GM12892 (cell line): ENCODE measurements at regions not wholly inside any gene's neighbourhood (a gene's known extent, or its start where the extent isn't known, plus 50 kb on each side); places are given as distances from the start of the nearest gene placed in this dataset.

ENCODE experiments used
- DNase-seq: peaks from one replicate; pipeline ENCODE4 v3.0.0; 2011; ENCODE audit not compliant: insufficient read length
- FAIRE-seq: peaks from 2 replicates; lab custom pipeline; 2011; peaks lifted over from hg19 to GRCh38; lab: Jason Lieb, UNC
- POLR2A ChIP-seq: IDR thresholded peaks from 2 replicates; pipeline ENCODE4 v1.6.1; 2011; ENCODE audit warnings: low read depth, low read length, control low read depth
- POLR2AphosphoS5 ChIP-seq: IDR thresholded peaks from 2 replicates; pipeline ENCODE4 v1.6.1; 2011; ENCODE audit warnings: low read depth, low read length, control low read depth
- TAF1 ChIP-seq: IDR thresholded peaks from 2 replicates; pipeline ENCODE4 v1.6.1; 2011; ENCODE audit warnings: low read depth, mild to moderate bottlenecking, control low read depth, low read length, borderline replicate concordance

DNA sequence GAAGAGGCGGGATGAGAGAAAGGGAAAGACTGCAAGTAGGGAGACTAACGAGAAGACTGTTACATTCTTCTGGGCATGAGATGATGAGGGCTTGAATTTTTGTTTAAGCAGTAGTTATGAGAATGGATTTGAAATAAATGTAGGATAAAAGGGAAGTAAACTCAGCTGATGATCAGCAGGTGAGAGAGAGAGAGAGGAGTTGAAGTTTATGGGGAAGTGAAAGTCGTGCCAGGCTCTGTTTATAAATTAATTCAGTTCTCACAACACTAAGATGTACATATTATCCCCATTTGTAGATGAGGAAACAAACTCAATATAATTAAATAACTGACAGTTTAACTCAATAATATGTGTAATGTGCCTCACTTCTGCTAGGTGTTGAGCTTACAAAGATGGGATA lies 170.0 kb upstream of the RMST start:
- FAIRE-seq (no peak), DNase-seq (no peak)
- no peak for TF ChIP-seq POLR2A
- no peak for TF ChIP-seq TAF1
- TF ChIP-seq POLR2AphosphoS5 = no peak

DNA sequence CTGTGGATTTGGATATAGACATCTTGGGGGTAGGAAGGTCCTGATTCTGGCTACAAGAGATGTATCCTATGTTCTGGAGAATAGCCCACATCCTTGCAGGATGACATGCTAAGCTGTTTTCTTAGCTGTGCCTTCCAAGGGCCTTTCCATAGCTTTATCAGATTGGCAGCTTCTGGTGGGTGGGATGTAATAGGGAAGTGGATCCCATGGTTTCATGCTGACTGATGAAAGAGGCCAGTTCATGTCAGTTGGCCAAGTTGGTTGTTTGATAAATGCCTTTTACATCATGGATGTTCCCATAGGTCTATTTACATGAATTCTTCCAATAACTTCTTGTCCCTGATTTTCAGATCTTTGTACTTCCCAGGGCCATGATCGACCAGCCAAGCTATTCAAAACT lies 169.1 kb upstream of the RMST start:
- no peak for TF ChIP-seq TAF1
- TF ChIP-seq POLR2AphosphoS5 = no peak
- no peak for TF ChIP-seq POLR2A
- FAIRE-seq = no peak
- no peak for DNase-seq

DNA sequence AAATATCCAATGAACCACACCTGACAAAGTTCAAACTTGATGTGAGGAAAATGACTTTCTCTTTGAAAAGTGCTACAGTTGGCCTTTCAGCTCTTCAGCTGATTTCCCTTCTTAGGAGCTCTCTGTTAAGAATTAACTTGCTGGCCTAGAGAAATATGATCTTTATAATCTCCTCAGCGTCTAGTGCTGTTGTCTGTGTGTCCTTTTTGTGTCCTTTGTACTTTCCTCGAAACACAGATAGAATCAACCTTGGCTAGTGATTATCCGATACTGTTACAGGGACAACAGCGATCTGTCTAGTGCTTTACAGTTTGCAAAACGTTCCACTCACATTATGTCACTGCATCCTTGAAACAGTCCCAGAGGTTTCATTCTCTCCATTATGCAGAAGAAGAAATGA lies 162.8 kb upstream of the RMST start:
- TF ChIP-seq TAF1 (no peak), POLR2A (no peak), POLR2AphosphoS5 (no peak)
- FAIRE-seq (no peak), DNase-seq (no peak)

DNA sequence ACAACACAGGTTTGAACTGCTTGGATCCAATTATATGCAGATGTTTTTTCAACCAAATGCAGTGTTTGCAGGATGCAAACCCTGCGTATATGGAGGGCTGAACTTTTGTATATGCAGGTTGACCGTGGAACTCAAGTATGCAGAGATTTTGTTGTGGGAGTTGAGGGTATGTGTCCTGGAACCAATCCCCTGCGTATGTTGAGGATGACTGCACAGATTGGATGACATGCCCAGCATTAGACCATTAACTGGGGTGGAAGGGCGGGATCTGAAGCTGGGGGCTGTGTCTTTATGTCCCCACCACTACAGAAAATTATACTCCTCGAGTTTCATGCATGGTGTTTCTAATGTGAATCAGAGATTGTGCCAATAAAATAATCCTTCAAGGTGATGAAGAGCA lies 162.2 kb upstream of the RMST start:
- TF ChIP-seq POLR2A (no peak), TAF1 (no peak), POLR2AphosphoS5 (no peak)
- DNase-seq = no peak
- no peak for FAIRE-seq

DNA sequence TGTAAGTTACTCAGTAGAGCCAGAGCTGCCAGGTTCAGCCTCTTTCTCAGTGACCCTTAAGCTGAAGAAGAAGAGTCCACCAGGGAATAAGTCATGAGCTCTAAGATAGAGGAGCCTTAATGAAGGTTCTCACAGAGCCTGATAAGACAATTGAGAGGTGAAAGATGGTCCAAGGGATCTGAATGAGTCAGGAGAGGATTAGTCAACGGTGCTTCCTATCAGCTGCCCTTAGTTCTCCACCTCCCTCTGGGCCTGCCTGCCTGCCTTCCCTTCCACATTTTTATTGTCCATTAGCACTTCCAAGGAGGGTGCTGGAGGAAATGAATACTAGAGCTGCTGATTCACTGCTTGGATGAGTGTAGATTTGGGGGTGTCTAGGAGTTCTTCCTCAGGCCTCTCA lies 161.7 kb upstream of the RMST start:
- FAIRE-seq = no peak
- no peak for DNase-seq
- TF ChIP-seq POLR2A (no peak), TAF1 (no peak), POLR2AphosphoS5 (no peak)

DNA sequence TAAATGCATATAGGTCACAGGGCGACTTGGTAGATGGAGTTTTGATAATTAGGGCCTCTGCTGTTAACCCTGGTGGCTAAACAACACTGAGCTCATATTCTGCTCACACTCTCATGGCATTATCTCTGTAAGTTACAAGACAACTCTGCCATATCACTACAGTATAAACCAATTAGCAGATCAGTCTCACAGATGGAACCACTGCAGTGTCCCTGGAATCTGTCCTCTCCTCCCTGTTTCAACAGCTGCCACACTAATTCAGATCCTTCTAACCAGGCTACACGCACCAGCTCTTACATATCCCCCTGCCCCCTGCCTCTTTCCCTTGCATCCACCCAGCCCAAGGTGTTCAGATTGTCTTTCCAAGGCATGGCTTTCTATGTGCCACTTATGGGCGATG lies 161.0 kb upstream of the RMST start:
- DNase-seq = no peak
- FAIRE-seq = no peak
- TF ChIP-seq TAF1 (no peak), POLR2AphosphoS5 (no peak), POLR2A (no peak)

DNA sequence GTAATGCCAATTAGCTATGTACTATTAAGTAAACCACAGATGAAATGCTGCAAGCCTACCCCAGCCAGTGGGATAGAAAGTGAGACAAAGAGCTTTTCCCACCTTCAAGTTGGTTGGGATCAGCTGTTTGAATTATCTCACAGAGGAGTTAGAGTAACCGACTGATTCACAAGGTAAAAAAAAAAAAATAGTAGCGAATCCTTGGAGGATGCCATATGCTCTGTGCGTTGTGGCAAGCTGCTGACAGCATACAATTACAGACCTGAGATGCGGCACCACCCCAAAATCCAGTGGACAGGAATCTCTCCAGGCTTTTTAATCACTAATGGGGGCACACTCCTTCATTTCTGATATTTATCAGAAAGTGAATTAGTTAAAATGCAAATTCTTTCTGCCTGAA lies 157.0 kb upstream of the RMST start:
- FAIRE-seq (no peak), DNase-seq (no peak)
- TF ChIP-seq POLR2AphosphoS5 (no peak), POLR2A (no peak), TAF1 (no peak)

DNA sequence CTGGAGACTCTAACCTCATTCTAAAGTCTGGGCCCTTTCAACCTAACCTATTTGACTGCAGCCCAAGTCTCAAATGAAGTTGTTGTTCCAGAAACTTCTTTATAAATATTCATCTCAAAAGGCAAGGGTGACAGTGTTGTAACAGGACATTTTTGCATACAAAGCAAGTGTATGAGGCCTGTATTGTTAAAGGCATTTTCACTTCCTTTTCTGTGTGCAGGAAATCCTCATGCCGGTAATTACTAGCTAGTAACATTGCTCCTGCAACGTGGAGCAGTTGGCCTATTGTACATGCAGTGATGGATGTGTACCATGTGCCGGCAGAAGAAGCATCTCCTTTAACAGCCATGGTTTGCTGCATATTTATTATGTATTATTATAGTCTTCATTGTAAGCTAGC lies 156.5 kb upstream of the RMST start:
- TF ChIP-seq TAF1 = no peak
- TF ChIP-seq POLR2A = no peak
- no peak for TF ChIP-seq POLR2AphosphoS5
- FAIRE-seq (peak; percentile 94), DNase-seq (no peak)

DNA sequence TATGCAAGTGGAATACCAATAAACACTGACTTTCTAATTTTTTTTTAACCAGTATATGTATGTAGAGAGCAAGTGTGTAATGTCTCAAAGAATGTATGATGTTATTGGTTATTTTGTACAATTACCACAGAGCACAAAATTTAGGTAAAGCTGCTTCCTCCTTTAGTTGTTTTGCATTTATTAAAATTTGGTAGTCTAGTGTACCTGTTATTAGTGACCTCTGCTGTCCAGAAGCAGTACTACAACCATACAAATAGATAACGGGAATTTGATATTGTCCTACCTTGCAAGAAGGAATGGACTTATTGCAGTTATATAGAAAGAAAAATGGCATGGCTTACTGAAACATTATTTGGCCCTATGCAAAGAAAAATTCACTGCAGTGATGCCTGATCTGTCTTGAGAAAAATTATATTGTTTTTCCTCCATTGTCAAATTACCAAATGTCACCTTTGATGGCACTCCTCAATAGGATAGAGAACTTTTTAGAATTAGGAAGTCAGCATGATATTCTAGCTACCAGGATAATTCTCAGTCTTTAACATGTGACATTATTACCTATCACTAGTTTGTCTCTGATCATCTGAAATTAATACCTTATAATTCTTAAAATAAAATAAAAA lies 153.9 kb upstream of the RMST start:
- no peak for TF ChIP-seq POLR2A
- peak; percentile 81 for FAIRE-seq
- no peak for DNase-seq

DNA sequence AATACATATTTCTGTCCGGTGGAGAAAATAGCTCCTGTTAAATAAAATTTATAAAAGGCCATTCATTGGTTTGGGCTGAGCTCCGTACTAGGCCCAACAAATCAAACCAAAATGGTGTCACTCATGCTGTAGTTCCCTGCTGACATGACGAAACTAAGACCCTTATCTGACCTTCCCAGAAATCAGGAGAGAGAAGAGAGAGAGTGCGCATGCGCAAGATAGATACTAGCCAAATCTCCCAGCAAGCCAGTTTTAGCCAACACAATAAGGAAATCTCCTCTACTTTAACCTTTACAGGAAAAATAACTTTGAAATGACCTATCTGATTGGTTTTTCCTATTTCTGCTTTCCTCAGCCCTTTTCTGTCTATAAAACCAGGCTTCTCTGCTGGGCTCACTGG lies 152.7 kb upstream of the RMST start:
- TF ChIP-seq POLR2AphosphoS5 (no peak), POLR2A (no peak)
- FAIRE-seq = no peak
- DNase-seq = no peak

DNA sequence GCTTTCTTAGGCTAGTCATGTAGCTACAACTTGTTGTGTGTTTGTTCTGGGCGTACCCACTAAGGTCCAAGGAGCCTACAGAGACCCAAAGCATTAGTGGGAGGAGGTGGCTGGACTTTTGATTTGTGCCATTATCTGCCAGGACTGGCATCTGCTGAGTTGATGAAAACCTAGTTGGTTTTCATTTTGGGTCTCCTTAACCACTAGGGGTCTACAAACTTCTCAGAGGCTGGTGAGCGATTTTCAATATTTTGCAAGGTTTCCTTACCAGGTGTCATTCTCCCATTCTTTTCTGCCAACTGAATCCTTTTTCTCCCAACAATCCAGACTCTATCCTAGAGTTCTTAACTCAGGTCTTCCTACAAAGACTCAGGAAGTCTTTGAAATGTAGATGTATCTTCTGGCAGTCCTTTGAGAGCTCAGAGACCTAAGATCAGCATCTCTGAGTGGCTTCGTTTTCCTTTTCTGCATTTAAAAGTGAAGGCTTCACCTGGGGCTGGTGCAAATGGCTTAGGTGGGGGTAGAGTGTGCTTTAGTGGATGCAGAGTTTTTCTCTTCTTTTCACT lies 150.0 kb upstream of the RMST start:
- DNase-seq (no peak), FAIRE-seq (no peak)
- TF ChIP-seq TAF1 = no peak
- TF ChIP-seq POLR2A = no peak
- no peak for TF ChIP-seq POLR2AphosphoS5

DNA sequence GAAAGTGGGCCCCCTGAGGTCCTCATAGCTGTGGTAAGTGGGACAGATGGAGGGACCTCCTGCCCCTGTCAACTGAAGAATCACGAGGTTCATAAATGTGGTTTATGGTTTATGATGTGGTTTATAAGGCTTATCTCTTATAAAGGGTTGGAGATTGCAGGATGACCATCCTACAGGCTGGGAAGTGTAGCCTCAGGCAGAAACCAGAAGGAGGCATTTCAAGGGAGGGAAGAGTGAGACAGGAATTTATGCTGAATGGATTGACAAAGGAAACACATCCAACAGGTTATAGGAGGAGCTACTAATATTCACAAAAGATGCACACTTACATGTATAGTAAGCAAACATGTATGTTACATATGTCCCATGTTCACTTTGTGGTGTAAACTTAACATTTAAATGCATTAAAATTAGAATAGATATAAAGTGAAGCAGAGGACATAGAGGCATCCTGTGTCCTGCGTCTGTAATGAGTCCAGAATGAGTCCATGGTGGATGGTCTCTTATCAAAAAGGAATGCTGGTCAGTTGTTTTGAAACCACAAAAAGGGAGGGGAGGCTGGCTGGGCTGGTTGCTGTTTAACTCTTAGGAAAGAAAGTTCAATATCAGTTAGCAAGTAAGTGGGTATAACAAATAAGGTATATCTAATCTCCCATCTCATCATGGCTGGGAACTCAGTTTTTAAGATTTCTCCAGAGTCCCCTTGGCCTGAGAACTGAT lies 149.0 kb upstream of the RMST start:
- DNase-seq (no peak), FAIRE-seq (no peak)
- TF ChIP-seq POLR2AphosphoS5 = no peak
- TF ChIP-seq TAF1 = no peak
- TF ChIP-seq POLR2A = no peak
